GM23248 (cell line): ENCODE measurements at regions not wholly inside any gene's neighbourhood (a gene's known extent, or its start where the extent isn't known, plus 50 kb on each side); places are given as distances from the start of the nearest gene placed in this dataset.

Experiments
- EZH2 ChIP-seq: fragments of 200-600 bp; sonication (generic); IDR thresholded peaks from 2 replicates; pipeline ENCODE4 v1.6.1; 2018; ENCODE audit warnings: antibody characterized with exemption, mild to moderate bottlenecking; ENCODE audit not compliant: insufficient read depth, poor library complexity, severe bottlenecking
- EZH2phosphoT487 ChIP-seq: fragments of 200-600 bp; sonication (generic); IDR thresholded peaks from 2 replicates; pipeline ENCODE4 v1.6.1; 2018; ENCODE audit warnings: antibody characterized with exemption, moderate library complexity, mild to moderate bottlenecking, low read depth; ENCODE audit not compliant: insufficient read depth

DNA sequence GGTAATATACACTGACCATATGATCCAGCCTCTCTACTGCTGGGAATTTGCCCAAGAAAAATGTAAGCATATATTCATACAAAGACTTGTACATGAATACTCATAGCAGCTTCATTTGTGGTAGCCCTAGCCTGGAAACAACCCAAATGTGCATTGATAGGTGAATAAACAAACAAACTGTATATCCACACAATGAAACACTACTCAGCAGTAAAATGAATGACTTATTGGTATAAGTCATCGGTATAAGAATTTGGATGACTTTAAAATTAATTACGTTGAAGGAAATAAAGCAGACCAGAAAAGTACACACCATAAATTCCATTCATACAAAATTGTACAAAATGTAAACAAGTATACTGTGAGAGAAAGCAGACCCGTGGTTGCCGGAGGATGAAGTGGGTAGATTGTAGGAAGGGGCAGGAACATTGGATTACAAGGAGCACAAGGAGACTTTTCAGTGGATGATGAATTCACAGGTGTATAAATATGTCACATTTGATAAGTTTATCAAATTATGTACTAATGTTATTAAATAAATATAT lies 376.7 kb downstream of the TDRD15 start:
- TF ChIP-seq EZH2 (no peak), EZH2phosphoT487 (no peak)
